ENCODE measurements at regions not wholly inside any gene's neighbourhood (a gene's known extent, or its start where the extent isn't known, plus 50 kb on each side); places are given as distances from the start of the nearest gene placed in this dataset.

- TF ChIP-seq ZBTB7A (IDR thresholded peaks at IDR 0.05; ENCODE audit: borderline replicate concordance, control insufficient read depth, low read depth, low read length) (no peak), CBX8 (IDR thresholded peaks at IDR 0.05; ENCODE audit: borderline replicate concordance, extremely low read depth, low read depth, low read length, poor library complexity, severe bottlenecking) (no peak), HDGF (IDR thresholded peaks at IDR 0.05) (no peak), CLOCK (CRISPR knock-in tag; IDR thresholded peaks at IDR 0.05; ENCODE audit: borderline replicate concordance) (no peak), CTCF (IDR thresholded peaks at IDR 0.05 in 2 of 3, conservative IDR thresholded peaks at IDR 0.05 in 1 of 3; ENCODE audit: insufficient read depth in 2 of 3, low read depth in 1 of 3, low read length in 3 of 3) (no peak)
These were observed 55.0 kb upstream of the VSX1 start for GRCh38 chr20:25136643-25137559.

All from K562 (cell line).